ENCODE measurements at regions not wholly inside any gene's neighbourhood (a gene's known extent, or its start where the extent isn't known, plus 50 kb on each side); places are given as distances from the start of the nearest gene placed in this dataset.
"Not testable (repeated sequence)": the region's sequence is repeated elsewhere in the genome, so short reads cannot be mapped to it uniquely, and the experiment has no call there.

DNA sequence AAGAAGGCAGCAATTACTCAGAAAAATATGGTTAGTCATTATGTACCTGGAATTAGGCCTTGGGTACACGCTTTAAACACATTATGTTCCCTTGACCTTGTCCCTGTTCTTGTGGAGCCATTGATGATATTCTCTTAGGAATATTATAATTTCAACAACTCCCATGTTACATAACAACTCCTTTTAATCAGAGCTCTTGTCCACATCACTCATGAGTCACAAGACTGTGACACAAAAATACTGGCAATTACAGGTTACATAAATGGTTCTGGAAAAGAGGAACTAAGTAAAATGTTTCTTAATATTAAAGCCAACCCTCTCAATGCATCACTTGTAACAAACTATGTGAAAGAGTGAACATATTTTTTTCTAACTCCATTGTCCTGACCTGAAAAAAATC, 143.8 kb upstream of the PCLO start:
- DNase-seq: no peak

DNA sequence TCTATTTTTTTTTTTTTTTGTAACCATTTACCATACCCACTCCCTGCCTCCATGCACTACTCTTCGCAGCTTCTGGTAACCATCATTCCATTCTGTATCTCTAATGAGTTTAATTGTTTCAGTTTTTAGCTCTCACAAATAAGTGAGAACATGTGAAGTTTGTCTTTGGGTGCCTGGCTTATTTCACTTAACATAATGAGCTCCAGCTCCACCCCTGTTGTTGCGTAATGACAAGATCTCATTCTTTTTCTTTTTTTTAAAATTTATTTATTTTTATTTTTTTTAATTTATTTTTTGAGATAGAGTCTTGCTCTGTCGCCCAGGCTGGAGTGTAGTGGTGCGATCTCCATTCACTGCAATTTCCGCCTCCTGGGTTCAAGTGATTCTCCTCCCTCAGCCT, 142.3 kb upstream of the PCLO start:
- DNase-seq: no peak

DNA sequence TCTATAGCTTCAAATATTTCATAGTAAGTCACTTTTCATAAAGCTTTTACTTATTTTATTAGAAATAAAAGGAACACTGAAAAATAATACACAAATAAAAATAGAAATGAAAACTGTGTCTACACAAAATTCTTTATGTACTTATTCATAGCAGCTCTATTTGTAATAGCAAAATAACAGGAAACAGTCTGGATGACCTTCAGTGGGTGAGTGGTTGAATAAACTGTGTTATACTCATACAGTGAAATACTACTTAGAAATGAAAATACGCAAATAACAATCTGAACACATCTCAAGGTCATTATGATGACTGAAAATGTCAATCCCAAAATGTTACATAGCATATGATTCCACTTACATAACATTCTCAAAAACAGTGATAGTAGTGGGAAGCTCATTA, 138.7 kb upstream of the PCLO start:
- no peak for DNase-seq

DNA sequence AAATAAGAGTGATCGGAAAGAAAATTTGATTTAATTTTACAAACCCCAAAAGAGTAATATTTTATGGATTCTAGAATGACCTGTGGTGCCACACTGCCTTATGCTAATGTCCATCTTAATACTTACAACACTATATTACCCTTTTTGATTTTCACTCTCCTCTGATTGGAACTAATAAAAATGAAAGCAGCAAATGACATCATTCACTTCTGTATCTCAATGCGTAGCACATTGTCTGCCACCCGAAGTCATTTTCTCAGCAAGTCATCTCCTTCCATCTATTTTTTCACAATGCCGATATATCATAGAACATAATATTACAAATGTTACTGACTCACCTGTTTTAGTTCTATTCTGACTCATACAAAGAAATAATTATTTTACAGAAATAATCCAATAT, 127.5 kb upstream of the PCLO start:
- DNase-seq: no peak

DNA sequence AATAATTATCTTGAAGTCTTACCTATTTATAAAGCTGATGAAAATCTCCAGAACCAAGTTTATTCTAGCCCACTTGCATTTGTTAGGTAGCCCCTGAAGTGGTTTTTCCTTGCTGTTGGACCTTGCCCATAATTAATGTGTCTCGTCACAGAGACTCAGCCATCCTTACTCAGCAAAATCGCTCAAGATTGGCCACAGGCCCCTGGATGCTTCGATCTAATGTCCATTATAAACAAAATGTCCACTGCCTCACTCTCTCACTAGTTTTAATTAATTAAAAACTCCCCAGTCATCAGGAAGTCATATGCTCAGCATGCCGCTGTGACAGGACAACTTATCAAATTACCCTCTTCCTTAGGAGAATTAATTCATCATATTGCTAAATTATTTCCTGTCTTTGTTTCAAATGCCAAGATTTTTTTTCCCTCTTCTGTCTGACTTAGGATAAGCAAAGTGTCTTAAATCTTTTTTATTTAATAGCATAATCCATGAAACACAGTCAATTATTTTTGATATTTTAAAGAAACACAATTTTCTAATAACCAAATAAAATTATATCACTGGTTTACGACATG, 126.8 kb upstream of the PCLO start:
- no peak for DNase-seq

DNA sequence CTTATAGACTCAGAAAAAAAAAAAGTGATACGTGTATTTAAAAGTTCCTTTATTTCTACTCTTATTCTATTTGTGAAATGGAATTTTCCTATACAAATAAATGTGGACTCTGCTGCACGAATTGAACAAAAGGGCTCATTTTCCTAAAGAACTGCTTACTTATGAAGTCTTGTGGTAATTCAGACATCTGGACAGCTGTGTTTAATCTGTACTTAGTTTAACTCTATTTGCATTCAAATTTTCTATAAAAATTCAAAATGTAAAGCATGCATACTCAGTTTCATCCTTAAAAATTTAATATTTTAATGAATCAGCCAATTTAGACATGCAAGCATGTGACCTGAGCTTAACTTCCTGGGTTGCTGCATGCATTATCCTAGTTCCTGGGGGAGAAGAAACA, 118.0 kb upstream of the PCLO start:
- DNase-seq: no peak

DNA sequence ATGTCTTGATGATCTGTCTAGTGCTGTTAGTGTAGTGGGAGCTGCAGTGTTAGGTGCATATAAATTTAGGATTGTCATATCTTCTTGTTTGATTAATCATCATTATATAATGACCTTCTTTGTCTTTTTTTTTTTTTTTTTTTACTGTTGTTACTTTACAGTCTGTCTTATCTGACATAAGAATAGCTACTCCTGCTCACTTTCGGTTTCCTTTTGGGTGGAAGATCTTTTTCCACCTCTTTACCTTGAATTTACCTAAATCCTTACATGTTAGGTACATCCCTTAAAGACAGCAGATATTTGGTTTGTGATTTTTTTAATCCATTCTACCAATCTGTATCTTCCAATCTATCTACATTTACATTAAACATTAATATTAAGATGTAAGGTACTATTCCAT, 113.6 kb upstream of the PCLO start:
- DNase-seq: no peak

DNA sequence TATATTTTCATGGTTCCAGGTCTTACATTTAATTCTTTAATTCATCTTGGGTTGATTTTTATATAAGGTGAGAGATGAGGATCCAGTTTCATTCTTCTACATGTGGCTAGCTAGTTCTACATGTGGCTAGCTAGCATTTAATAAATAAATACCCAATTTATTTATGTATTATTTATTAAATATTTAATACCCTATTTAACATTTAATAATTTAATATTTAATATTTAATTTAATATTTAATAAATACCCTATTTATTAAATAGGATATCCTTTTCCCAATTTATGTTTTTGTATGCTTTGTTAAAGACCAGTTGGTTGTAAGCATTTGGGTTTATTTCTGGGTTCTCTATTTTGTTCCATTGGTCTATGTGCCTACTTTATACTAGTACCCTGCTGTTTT, 111.0 kb upstream of the PCLO start:
- DNase-seq: no peak

DNA sequence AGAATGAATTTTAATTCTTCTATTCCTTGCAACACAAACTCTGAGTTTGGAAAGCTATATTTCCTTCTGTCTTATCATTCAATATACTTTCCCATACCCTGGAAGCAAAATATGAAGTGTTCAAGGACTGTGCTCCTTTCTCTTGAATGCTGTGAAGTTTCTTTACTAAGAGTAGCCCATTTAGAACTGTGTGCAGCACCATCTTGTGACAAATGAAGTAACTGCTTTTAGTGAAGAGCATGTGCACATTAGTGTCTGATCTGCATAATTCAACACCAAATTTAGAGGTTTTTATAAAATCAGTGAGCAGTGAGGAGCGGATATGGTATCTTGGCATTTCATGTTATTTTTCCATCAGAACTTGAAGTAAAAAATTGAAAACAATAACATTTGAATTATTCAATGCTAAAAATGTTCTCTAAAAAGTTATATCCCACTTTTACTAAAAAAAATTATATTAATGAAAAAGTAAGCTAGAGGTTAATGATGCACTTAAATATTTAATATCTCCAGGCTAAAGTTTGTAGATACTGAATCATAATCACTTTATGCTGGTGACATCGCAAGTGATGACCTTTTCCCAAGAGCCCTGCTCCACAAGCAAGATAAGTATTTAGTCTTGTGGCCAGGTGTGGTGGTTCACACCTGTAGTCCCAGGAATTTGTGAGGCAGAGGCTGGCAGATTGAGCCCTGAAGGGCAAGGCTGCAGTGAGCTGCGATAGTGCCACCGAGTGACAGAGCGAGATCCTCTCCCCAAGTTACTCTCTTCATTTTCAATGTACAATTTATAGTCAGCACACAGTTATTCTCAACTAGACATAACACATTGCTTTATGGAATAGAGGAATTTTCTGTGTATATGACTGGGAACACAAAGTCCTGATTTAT, 108.8 kb upstream of the PCLO start:
- DNase-seq: peak in 1 of 2 experiments; percentile 22

DNA sequence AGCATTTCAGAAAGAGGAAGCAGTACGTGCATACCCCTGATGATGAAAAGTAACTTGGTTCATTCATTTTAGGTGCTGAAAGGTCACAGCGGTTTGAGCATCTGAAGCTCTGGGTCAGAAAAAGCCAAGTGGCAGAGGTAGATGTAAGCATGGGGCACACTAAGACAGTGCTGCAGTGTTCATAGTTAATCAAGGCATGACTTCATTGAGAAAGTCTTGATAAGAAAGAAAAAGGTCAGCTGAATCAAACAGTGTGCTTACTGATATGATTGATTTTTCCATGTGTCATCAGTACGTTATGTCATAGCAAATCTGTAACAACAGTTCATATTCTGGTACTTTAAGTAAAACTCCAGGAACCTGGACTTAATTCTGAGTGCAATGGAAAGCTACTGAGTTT, 107.7 kb upstream of the PCLO start:
- DNase-seq: no peak

DNA sequence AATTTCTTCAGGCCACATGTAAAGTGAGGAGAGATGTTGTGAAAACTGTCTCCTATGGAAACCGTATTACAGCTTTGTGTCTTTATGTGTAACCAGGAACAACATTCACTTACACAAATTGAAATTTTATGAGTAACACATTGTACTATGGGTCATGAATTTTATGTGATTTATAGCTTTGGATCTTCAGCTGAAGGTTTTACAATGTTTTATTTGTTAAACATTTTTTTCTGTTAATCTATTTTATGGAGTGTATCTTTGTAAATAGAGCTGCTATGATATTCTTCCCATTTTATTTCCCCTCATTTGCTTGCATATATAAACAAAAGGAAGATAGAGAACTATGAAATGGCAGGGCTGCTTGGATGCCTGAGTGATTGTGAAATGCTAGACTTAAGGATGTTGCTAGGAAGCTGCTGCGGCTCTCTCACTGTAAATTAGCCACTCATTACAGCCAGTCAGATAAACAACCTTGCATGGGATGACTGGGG, 104.5 kb upstream of the PCLO start:
- DNase-seq: peak; percentile 24 to 62

DNA sequence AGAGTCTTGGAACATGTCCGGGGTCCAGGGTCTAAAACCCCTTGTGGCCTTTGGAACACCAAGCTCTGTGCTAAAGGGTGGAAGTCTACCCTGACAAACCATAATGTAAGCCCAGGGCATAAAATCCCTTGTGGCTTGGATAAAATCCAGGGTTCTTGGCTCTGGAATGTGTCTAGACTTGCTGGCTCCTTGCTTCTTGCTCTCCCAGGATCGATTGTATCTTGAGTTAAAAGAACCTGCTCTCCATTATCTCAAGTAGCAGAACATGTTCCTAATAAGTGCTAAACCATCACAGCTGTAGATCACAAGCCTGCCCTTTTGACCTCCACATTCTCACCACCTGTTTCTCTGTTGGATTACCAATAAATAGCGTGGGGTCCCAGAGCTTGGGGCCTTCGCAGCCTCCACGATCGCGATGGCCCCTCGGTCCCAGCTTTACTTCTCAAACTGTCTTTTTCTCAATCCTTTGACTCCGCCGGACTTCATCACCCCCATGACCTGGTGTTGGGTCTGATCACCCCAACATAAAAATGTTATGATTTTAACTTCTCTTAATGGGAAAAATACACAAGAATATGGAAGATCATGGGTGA, 100.9 kb upstream of the PCLO start:
- DNase-seq: not testable (repeated sequence)

DNA sequence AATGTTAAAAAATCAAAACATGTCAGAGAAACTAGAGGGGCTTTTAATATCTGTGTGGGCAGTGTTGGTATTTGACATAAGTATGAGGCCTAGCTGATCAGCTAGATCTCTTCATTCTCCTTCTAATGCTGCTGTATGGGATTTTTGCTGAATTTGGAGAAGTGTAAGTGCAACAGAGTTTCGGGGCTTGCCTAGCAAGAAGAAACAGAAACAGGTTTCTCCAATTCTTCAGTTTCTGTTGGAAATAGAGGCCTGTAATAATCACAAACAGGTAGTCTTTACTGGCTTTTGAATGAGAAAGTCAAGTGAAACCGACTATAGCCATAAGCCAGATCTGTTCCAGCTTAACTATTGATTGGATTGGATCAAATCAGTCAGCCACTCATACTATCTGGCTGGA, 96.4 kb upstream of the PCLO start:
- no peak for DNase-seq

DNA sequence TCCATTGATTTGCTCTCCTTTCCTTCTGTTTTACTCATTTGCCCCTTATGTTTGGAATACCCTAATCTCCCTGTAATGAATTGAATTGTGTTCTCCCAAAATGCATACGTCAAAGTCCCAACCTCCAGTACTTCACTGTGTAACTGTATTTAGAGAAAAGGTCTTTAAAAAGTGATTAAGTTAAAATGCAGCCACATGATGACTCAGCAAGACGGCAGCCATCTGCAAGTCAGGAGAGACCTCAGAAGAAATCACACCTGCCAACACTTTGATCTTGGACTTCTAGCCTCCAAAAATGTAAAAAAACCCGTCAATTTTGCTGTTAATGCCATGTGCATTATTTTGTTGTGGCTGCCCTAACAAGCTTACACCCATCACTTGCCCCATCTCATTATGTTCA, 85.3 kb upstream of the PCLO start:
- DNase-seq: no peak

DNA sequence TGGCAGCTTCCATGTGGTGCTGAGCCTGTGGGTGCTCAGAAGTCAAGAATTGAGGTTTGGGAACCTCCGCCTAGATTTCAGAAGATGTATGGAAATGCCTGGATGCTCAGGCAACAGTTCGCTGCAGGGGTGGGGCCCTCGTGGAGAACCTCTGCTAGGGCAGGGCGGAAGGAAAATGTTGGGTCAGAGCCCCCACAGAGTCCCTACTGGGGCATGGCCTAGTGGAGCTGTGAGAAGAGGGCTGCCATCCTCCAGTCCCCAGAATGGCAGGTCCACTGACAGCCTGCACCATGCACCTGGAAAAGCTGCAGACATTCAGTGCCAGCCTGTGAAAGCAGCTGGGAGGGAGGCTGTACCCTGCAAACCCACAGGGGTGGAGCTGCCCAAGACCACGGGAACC, 56.5 kb upstream of the PCLO start:
- not testable (repeated sequence) for DNase-seq

DNA sequence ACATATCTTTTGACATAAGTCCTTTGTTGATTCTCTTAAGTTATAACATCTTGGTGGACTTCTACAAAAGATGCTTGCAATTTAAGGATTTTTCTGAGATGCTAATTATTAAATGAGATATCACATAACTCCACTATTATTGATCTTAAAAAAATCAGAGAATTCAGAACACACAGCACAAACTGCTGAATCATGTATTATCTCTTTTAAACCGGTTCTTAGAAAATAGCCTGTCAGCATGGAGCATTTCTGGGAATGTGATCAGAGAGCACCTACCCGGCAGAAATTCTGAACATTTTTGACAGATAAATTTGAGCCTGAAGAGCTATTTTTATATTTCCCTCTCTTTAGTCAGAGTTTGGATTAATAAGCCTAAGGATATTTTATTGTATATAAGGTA, 50.2 kb upstream of the PCLO start:
- DNase-seq: no peak
